Skeletal muscle tissue (tissue), 3 donors: ENCODE measurements at regions not wholly inside any gene's neighbourhood (a gene's known extent, or its start where the extent isn't known, plus 50 kb on each side); places are given as distances from the start of the nearest gene placed in this dataset.

Experiments
- H3K27ac ChIP-seq: one replicate; pipeline ENCODE4 v1.7.0; 2013; ENCODE audit warnings: mild to moderate bottlenecking, low read depth, low read length, inconsistent platforms
- H3K27me3 ChIP-seq, 3 donors: one replicate each; pipeline ENCODE4 v1.7.0; 2013; ENCODE audit warnings: low read length in 3 of 3; ENCODE audit not compliant: control insufficient read depth in 3 of 3, insufficient read depth in 3 of 3
- H3K36me3 ChIP-seq, 3 donors: one replicate each; pipeline ENCODE4 v1.7.0; 2013; ENCODE audit warnings: low read length in 3 of 3; ENCODE audit not compliant: control insufficient read depth in 3 of 3, insufficient read depth in 3 of 3
- H3K4me1 ChIP-seq, 3 donors: one replicate each; pipeline ENCODE4 v1.7.0; 2013; ENCODE audit warnings: low read length in 3 of 3, mild to moderate bottlenecking in 3 of 3; ENCODE audit not compliant: control insufficient read depth in 3 of 3, insufficient read depth in 3 of 3
- H3K4me3 ChIP-seq, 3 donors: one replicate each; pipeline ENCODE4 v1.7.0; 2013; ENCODE audit warnings: low read length in 3 of 3
- H3K9ac ChIP-seq, 3 donors: one replicate each; pipeline ENCODE4 v1.7.0; 2013; ENCODE audit warnings: low read length in 3 of 3, mild to moderate bottlenecking in 3 of 3, moderate library complexity in 2 of 3, low read depth in 1 of 3
- H3K9me3 ChIP-seq, 3 donors: one replicate each; pipeline ENCODE4 v1.7.0; 2013; ENCODE audit warnings: low read length in 3 of 3; ENCODE audit not compliant: control insufficient read depth in 3 of 3
- donor health status: Osteomylitis.

GRCh38 chr2:128791120-128791984, 472.7 kb upstream of the HS6ST1 start:
- peaks cover 3 to 5% (median 4%) of the 10 kb centered on the region in 3 donors for H3K4me1 ChIP-seq
- no peak overlapping the region for H3K27ac ChIP-seq
- peaks cover 0 to 9% (median 0%) of the 10 kb centered on the region in 3 donors for H3K27me3 ChIP-seq
- H3K9ac ChIP-seq: no peak overlapping the region
- H3K36me3 ChIP-seq: no peaks in the 10 kb centered on the region
- peaks cover 0 to 2% (median 0%) of the 10 kb centered on the region in 3 donors for H3K9me3 ChIP-seq
- H3K4me3 ChIP-seq: no peak overlapping the region

- H3K9me3 ChIP-seq: peaks cover 0 to 2% (median 0%) of the 10 kb centered on the region in 3 donors
- no peak overlapping the region for H3K9ac ChIP-seq
- peaks cover 0 to 9% (median 0%) of the 10 kb centered on the region in 3 donors for H3K27me3 ChIP-seq
- H3K36me3 ChIP-seq: no peaks in the 10 kb centered on the region
- no peak overlapping the region for H3K4me3 ChIP-seq
- H3K4me1 ChIP-seq: peaks cover 1 to 5% (median 2%) of the 10 kb centered on the region in 3 donors
- no peak overlapping the region for H3K27ac ChIP-seq
Observed at GRCh38 chr2:128791985-128792320, 473.3 kb upstream of the HS6ST1 start.

- H3K9ac ChIP-seq: no peak overlapping the region
- peaks cover 0 to 5% (median 0%) of the 10 kb centered on the region in 3 donors for H3K27me3 ChIP-seq
- H3K27ac ChIP-seq: no peak overlapping the region
- no peaks in the 10 kb centered on the region for H3K36me3 ChIP-seq
- peak overlapping the region in 1 of 3 donors; percentile 20 for H3K4me3 ChIP-seq
- H3K9me3 ChIP-seq: no peaks in the 10 kb centered on the region
- H3K4me1 ChIP-seq: peaks cover 0 to 2% (median under 1%) of the 10 kb centered on the region in 3 donors
Observed at GRCh38 chr2:128792476-128793054, 473.9 kb upstream of the HS6ST1 start.

GRCh38 chr2:128793404-128793803, 474.7 kb upstream of the HS6ST1 start:
- Histone ChIP-seq H3K4me1 (peaks cover 4 to 9% (median 7%) of the 10 kb centered on the region in 3 donors), H3K27ac (no peak overlapping the region), H3K4me3 (no peak overlapping the region), H3K9ac (no peak overlapping the region), H3K9me3 (no peaks in the 10 kb centered on the region), H3K36me3 (no peaks in the 10 kb centered on the region), H3K27me3 (peaks cover 0 to 5% (median 0%) of the 10 kb centered on the region in 3 donors)

GRCh38 chr2:128794285-128794684, 475.6 kb upstream of the HS6ST1 start:
- H3K9ac ChIP-seq: no peak overlapping the region
- H3K9me3 ChIP-seq: no peaks in the 10 kb centered on the region
- peaks cover 12 to 18% (median 16%) of the 10 kb centered on the region in 3 donors for H3K4me1 ChIP-seq
- H3K4me3 ChIP-seq: no peak overlapping the region
- peaks cover 0 to 2% (median 0%) of the 10 kb centered on the region in 3 donors for H3K27me3 ChIP-seq
- H3K27ac ChIP-seq: no peak overlapping the region
- H3K36me3 ChIP-seq: no peaks in the 10 kb centered on the region

- Histone ChIP-seq H3K27ac (no peak overlapping the region), H3K9me3 (no peaks in the 10 kb centered on the region), H3K4me1 (peaks cover 14 to 27% (median 19%) of the 10 kb centered on the region in 3 donors), H3K9ac (no peak overlapping the region), H3K36me3 (no peaks in the 10 kb centered on the region), H3K27me3 (no peaks in the 10 kb centered on the region), H3K4me3 (no peak overlapping the region)
Observed at GRCh38 chr2:128796321-128796720, 477.7 kb upstream of the HS6ST1 start.

- no peak overlapping the region for H3K9ac ChIP-seq
- H3K36me3 ChIP-seq: no peaks in the 10 kb centered on the region
- no peak overlapping the region for H3K27ac ChIP-seq
- peaks cover 14 to 27% (median 19%) of the 10 kb centered on the region in 3 donors for H3K4me1 ChIP-seq
- no peaks in the 10 kb centered on the region for H3K9me3 ChIP-seq
- no peak overlapping the region for H3K4me3 ChIP-seq
- H3K27me3 ChIP-seq: no peaks in the 10 kb centered on the region
Observed at GRCh38 chr2:128797092-128797491, 478.4 kb upstream of the HS6ST1 start.

GRCh38 chr2:128797533-128797932, 478.9 kb upstream of the HS6ST1 start:
- Histone ChIP-seq H3K9ac (no peak overlapping the region), H3K36me3 (no peaks in the 10 kb centered on the region), H3K27ac (peak overlapping the region; percentile 93), H3K27me3 (no peaks in the 10 kb centered on the region), H3K4me3 (no peak overlapping the region), H3K4me1 (peaks cover 14 to 27% (median 19%) of the 10 kb centered on the region in 3 donors), H3K9me3 (no peaks in the 10 kb centered on the region)

GRCh38 chr2:128797937-128798336, 479.3 kb upstream of the HS6ST1 start:
- H3K9me3 ChIP-seq: no peaks in the 10 kb centered on the region
- H3K4me3 ChIP-seq: no peak overlapping the region
- H3K27me3 ChIP-seq: no peaks in the 10 kb centered on the region
- H3K27ac ChIP-seq: peak overlapping the region; percentile 93
- H3K36me3 ChIP-seq: no peaks in the 10 kb centered on the region
- H3K9ac ChIP-seq: no peak overlapping the region
- peaks cover 11 to 27% (median 19%) of the 10 kb centered on the region in 3 donors for H3K4me1 ChIP-seq
